ENCODE measurements at regions not wholly inside any gene's neighbourhood (a gene's known extent, or its start where the extent isn't known, plus 50 kb on each side); places are given as distances from the start of the nearest gene placed in this dataset.

DNA sequence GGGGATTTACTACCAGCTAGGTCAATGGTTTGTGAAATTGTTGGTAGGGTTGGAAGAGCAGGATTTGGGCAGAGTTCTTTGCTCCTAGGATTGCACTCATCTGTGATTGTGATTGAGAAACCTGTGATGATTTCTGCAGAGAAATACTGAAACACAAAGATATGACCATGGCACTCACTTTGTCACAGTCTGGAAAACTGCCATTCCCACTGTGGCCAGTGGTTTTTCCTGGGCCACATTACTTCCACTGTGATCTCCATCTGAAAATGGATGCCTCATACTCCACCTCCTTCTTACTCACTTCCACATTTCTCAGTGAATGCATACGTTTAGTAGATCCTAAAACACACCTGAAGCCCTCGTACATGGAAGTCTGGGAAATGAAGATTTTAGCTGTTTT, 593.2 kb downstream of the LMO7 start:
- Histone ChIP-seq H3K4me3 (ENCODE audit: low read depth in 1 of 2, low read length in 2 of 2) (no peak overlapping the region), H3K9ac (ENCODE audit: low read depth in 1 of 2, low read length in 2 of 2) (no peak overlapping the region)

DNA sequence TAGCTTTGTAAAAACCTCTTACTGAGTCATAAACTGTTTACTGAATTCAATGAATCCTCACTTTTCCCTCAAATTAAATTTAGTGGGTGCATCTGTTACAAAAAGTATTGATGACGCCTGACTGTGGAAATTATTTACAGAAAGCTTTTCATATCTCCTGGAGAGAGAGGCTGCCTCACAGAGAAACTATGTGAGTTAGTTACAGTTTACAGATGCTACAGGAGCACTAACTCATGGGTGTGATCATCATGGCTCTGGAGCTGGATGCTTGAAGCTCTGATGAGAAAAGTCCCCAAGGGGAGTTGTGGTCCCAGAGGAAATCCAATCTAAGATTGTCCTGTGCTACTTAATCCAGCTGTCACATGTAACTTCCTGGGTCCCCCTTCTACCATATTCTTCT, 590.8 kb downstream of the LMO7 start:
- Histone ChIP-seq H3K27me3 (ENCODE audit: control insufficient read depth in 1 of 2, insufficient read depth in 2 of 2, low read length in 2 of 2) (no peaks in the 10 kb centered on the region), H3K9me3 (ENCODE audit: control insufficient read depth in 1 of 2, low read length in 2 of 2) (no peaks in the 10 kb centered on the region), H3K36me3 (ENCODE audit: control insufficient read depth in 1 of 2, insufficient read depth in 2 of 2, low read length in 2 of 2) (no peaks in the 10 kb centered on the region), H3K4me3 (ENCODE audit: low read depth in 1 of 2, low read length in 2 of 2) (no peak overlapping the region), H3K4me1 (ENCODE audit: control insufficient read depth in 1 of 2, insufficient read depth in 2 of 2, low read length in 2 of 2) (no peaks in the 10 kb centered on the region), H3K9ac (ENCODE audit: low read depth in 1 of 2, low read length in 2 of 2) (no peak overlapping the region), H3K27ac (ENCODE audit: low read depth, low read length) (no peak overlapping the region)

More for the DNA sequence above, 593.2 kb downstream of the LMO7 start:
- no peaks in the 10 kb centered on the region for H3K36me3 ChIP-seq (ENCODE audit: control insufficient read depth in 1 of 2, insufficient read depth in 2 of 2, low read length in 2 of 2)
- no peaks in the 10 kb centered on the region for H3K27me3 ChIP-seq (ENCODE audit: control insufficient read depth in 1 of 2, insufficient read depth in 2 of 2, low read length in 2 of 2)
- no peaks in the 10 kb centered on the region for H3K9me3 ChIP-seq (ENCODE audit: control insufficient read depth in 1 of 2, low read length in 2 of 2)
- H3K27ac ChIP-seq (ENCODE audit: low read depth, low read length) = no peak overlapping the region
- no peaks in the 10 kb centered on the region for H3K4me1 ChIP-seq (ENCODE audit: control insufficient read depth in 1 of 2, insufficient read depth in 2 of 2, low read length in 2 of 2)

DNA sequence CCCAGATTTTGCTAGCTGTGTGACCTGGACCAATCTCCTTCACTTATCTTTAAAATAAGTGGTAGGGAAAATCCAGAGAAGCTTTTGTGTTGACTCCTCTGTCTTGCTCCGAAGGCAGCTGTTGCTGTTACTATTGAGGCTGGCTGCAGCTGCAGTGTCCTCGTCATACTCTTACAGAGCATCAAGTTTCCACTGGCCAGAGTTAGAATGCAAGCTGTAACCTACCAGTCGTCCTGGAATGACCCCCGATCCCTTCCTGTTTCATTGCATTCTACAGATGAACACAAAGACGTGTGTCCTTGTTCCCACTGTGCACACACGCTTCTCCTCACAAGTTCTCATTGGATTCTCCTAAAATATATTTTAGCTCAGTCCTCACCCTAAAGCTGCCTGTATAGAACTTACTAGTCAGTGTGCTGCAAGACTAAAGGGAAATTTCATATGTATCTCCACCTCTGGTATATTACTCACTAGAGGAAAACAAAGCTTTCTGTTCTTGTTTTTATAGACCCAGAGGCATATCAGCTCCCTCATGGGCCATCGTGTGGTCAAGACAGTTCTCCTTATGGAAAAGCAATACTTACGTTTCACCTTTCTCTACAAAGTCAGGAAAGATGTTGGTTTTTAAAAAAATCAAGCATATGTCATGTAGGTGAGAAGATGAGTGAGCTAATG, 589.8 kb downstream of the LMO7 start:
- Histone ChIP-seq H3K27ac (ENCODE audit: low read depth, low read length) (no peak overlapping the region), H3K4me1 (ENCODE audit: control insufficient read depth in 1 of 2, insufficient read depth in 2 of 2, low read length in 2 of 2) (no peaks in the 10 kb centered on the region), H3K9ac (ENCODE audit: low read depth in 1 of 2, low read length in 2 of 2) (no peak overlapping the region)

GRCh38 chr13:76223999-76224398, 587.9 kb downstream of the LMO7 start:
- Histone ChIP-seq H3K27ac (ENCODE audit: low read depth, low read length) (no peak overlapping the region), H3K4me1 (ENCODE audit: control insufficient read depth in 1 of 2, insufficient read depth in 2 of 2, low read length in 2 of 2) (no peaks in the 10 kb centered on the region), H3K9ac (ENCODE audit: low read depth in 1 of 2, low read length in 2 of 2) (no peak overlapping the region), H3K4me3 (ENCODE audit: low read depth in 1 of 2, low read length in 2 of 2) (no peak overlapping the region), H3K27me3 (ENCODE audit: control insufficient read depth in 1 of 2, insufficient read depth in 2 of 2, low read length in 2 of 2) (no peaks in the 10 kb centered on the region), H3K9me3 (ENCODE audit: control insufficient read depth in 1 of 2, low read length in 2 of 2) (no peaks in the 10 kb centered on the region), H3K36me3 (ENCODE audit: control insufficient read depth in 1 of 2, insufficient read depth in 2 of 2, low read length in 2 of 2) (no peaks in the 10 kb centered on the region)

More for the DNA sequence above, 589.8 kb downstream of the LMO7 start:
- Histone ChIP-seq H3K4me3 (ENCODE audit: low read depth in 1 of 2, low read length in 2 of 2) (no peak overlapping the region), H3K9me3 (ENCODE audit: control insufficient read depth in 1 of 2, low read length in 2 of 2) (no peaks in the 10 kb centered on the region), H3K36me3 (ENCODE audit: control insufficient read depth in 1 of 2, insufficient read depth in 2 of 2, low read length in 2 of 2) (no peaks in the 10 kb centered on the region), H3K27me3 (ENCODE audit: control insufficient read depth in 1 of 2, insufficient read depth in 2 of 2, low read length in 2 of 2) (no peaks in the 10 kb centered on the region)

GRCh38 chr13:76223565-76223964, 587.4 kb downstream of the LMO7 start:
- Histone ChIP-seq H3K4me3 (ENCODE audit: low read depth in 1 of 2, low read length in 2 of 2) (no peak overlapping the region), H3K9me3 (ENCODE audit: control insufficient read depth in 1 of 2, low read length in 2 of 2) (no peaks in the 10 kb centered on the region), H3K4me1 (ENCODE audit: control insufficient read depth in 1 of 2, insufficient read depth in 2 of 2, low read length in 2 of 2) (no peaks in the 10 kb centered on the region), H3K9ac (ENCODE audit: low read depth in 1 of 2, low read length in 2 of 2) (no peak overlapping the region), H3K27ac (ENCODE audit: low read depth, low read length) (no peak overlapping the region), H3K36me3 (ENCODE audit: control insufficient read depth in 1 of 2, insufficient read depth in 2 of 2, low read length in 2 of 2) (no peaks in the 10 kb centered on the region), H3K27me3 (ENCODE audit: control insufficient read depth in 1 of 2, insufficient read depth in 2 of 2, low read length in 2 of 2) (no peaks in the 10 kb centered on the region)

- Histone ChIP-seq H3K27ac (ENCODE audit: low read depth, low read length) (no peak overlapping the region), H3K9me3 (ENCODE audit: control insufficient read depth in 1 of 2, low read length in 2 of 2) (no peaks in the 10 kb centered on the region)
These were observed 586.4 kb downstream of the LMO7 start for GRCh38 chr13:76222511-76222910.

GRCh38 chr13:76216729-76217128, 580.6 kb downstream of the LMO7 start:
- H3K9ac ChIP-seq (ENCODE audit: low read depth in 1 of 2, low read length in 2 of 2) = no peak overlapping the region
- no peaks in the 10 kb centered on the region for H3K4me1 ChIP-seq (ENCODE audit: control insufficient read depth in 1 of 2, insufficient read depth in 2 of 2, low read length in 2 of 2)
- H3K9me3 ChIP-seq (ENCODE audit: control insufficient read depth in 1 of 2, low read length in 2 of 2) = no peaks in the 10 kb centered on the region
- H3K27me3 ChIP-seq (ENCODE audit: control insufficient read depth in 1 of 2, insufficient read depth in 2 of 2, low read length in 2 of 2) = no peaks in the 10 kb centered on the region
- H3K27ac ChIP-seq (ENCODE audit: low read depth, low read length) = no peak overlapping the region
- no peak overlapping the region for H3K4me3 ChIP-seq (ENCODE audit: low read depth in 1 of 2, low read length in 2 of 2)
- H3K36me3 ChIP-seq (ENCODE audit: control insufficient read depth in 1 of 2, insufficient read depth in 2 of 2, low read length in 2 of 2) = no peaks in the 10 kb centered on the region

More at GRCh38 chr13:76222511-76222910, 586.4 kb downstream of the LMO7 start:
- H3K27me3 ChIP-seq (ENCODE audit: control insufficient read depth in 1 of 2, insufficient read depth in 2 of 2, low read length in 2 of 2) = no peaks in the 10 kb centered on the region
- H3K9ac ChIP-seq (ENCODE audit: low read depth in 1 of 2, low read length in 2 of 2) = no peak overlapping the region
- H3K36me3 ChIP-seq (ENCODE audit: control insufficient read depth in 1 of 2, insufficient read depth in 2 of 2, low read length in 2 of 2) = no peaks in the 10 kb centered on the region
- no peaks in the 10 kb centered on the region for H3K4me1 ChIP-seq (ENCODE audit: control insufficient read depth in 1 of 2, insufficient read depth in 2 of 2, low read length in 2 of 2)
- H3K4me3 ChIP-seq (ENCODE audit: low read depth in 1 of 2, low read length in 2 of 2) = no peak overlapping the region

- no peaks in the 10 kb centered on the region for H3K36me3 ChIP-seq (ENCODE audit: control insufficient read depth in 1 of 2, insufficient read depth in 2 of 2, low read length in 2 of 2)
- H3K9me3 ChIP-seq (ENCODE audit: control insufficient read depth in 1 of 2, low read length in 2 of 2) = no peaks in the 10 kb centered on the region
- no peak overlapping the region for H3K9ac ChIP-seq (ENCODE audit: low read depth in 1 of 2, low read length in 2 of 2)
- H3K27me3 ChIP-seq (ENCODE audit: control insufficient read depth in 1 of 2, insufficient read depth in 2 of 2, low read length in 2 of 2) = no peaks in the 10 kb centered on the region
- no peaks in the 10 kb centered on the region for H3K4me1 ChIP-seq (ENCODE audit: control insufficient read depth in 1 of 2, insufficient read depth in 2 of 2, low read length in 2 of 2)
- H3K4me3 ChIP-seq (ENCODE audit: low read depth in 1 of 2, low read length in 2 of 2) = no peak overlapping the region
- H3K27ac ChIP-seq (ENCODE audit: low read depth, low read length) = no peak overlapping the region
These were observed 577.9 kb downstream of the LMO7 start for GRCh38 chr13:76214001-76214400.

DNA sequence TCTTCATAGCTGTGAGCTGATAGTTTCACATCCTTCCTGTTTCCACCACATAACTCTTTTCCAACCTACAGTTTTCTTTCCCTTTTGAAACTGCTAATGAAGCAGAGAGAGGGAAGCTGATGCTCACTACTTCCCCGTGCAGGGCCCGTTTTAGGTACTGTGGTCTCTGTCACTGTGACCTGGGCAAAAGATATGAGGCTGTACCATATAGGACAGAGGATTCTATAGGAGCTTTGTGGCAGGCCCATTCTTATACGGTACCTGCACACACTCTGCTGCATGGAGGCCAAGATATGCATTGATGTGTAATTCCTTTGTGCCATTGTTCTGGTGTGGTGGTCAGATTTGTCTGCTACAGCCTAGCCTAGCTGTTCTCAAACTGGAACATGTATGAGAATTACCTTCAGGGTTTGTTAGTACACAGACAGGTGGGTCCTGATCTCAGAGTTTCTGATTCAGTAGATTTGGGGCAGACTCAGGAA, 577.3 kb downstream of the LMO7 start:
- no peaks in the 10 kb centered on the region for H3K27me3 ChIP-seq (ENCODE audit: control insufficient read depth in 1 of 2, insufficient read depth in 2 of 2, low read length in 2 of 2)
- H3K9ac ChIP-seq (ENCODE audit: low read depth in 1 of 2, low read length in 2 of 2) = no peak overlapping the region
- no peaks in the 10 kb centered on the region for H3K9me3 ChIP-seq (ENCODE audit: control insufficient read depth in 1 of 2, low read length in 2 of 2)
- H3K27ac ChIP-seq (ENCODE audit: low read depth, low read length) = no peak overlapping the region
- H3K4me1 ChIP-seq (ENCODE audit: control insufficient read depth in 1 of 2, insufficient read depth in 2 of 2, low read length in 2 of 2) = no peaks in the 10 kb centered on the region
- no peaks in the 10 kb centered on the region for H3K36me3 ChIP-seq (ENCODE audit: control insufficient read depth in 1 of 2, insufficient read depth in 2 of 2, low read length in 2 of 2)
- no peak overlapping the region for H3K4me3 ChIP-seq (ENCODE audit: low read depth in 1 of 2, low read length in 2 of 2)

DNA sequence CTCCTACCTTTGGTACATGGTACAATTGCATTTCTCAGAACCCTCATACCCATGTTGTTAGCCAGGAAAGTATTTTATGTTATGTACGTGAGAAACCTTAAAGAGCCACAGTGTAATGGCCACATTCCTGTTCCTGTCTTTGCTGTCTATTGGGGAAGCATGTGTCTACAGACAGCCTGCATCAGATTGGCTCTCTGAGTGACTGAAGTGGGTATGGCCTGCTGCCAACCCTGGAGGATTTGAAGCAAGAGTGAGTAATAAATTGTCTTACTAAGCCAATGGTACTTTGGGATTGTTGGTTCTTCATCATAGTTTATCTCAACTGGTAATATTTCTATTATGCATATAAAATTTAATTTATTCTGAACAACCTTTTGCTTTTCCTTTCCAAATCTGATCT, 574.1 kb downstream of the LMO7 start:
- H3K27ac ChIP-seq (ENCODE audit: low read depth, low read length) = no peak overlapping the region
- no peaks in the 10 kb centered on the region for H3K27me3 ChIP-seq (ENCODE audit: control insufficient read depth in 1 of 2, insufficient read depth in 2 of 2, low read length in 2 of 2)
- no peak overlapping the region for H3K4me3 ChIP-seq (ENCODE audit: low read depth in 1 of 2, low read length in 2 of 2)
- H3K4me1 ChIP-seq (ENCODE audit: control insufficient read depth in 1 of 2, insufficient read depth in 2 of 2, low read length in 2 of 2) = no peaks in the 10 kb centered on the region
- no peaks in the 10 kb centered on the region for H3K9me3 ChIP-seq (ENCODE audit: control insufficient read depth in 1 of 2, low read length in 2 of 2)
- no peaks in the 10 kb centered on the region for H3K36me3 ChIP-seq (ENCODE audit: control insufficient read depth in 1 of 2, insufficient read depth in 2 of 2, low read length in 2 of 2)
- no peak overlapping the region for H3K9ac ChIP-seq (ENCODE audit: low read depth in 1 of 2, low read length in 2 of 2)

Data from duodenal mucosa (tissue), 2 donors.